ENCODE measurements at regions not wholly inside any gene's neighbourhood (a gene's known extent, or its start where the extent isn't known, plus 50 kb on each side); places are given as distances from the start of the nearest gene placed in this dataset.
"Not testable (repeated sequence)": the region's sequence is repeated elsewhere in the genome, so short reads cannot be mapped to it uniquely, and the experiment has no call there.

DNA sequence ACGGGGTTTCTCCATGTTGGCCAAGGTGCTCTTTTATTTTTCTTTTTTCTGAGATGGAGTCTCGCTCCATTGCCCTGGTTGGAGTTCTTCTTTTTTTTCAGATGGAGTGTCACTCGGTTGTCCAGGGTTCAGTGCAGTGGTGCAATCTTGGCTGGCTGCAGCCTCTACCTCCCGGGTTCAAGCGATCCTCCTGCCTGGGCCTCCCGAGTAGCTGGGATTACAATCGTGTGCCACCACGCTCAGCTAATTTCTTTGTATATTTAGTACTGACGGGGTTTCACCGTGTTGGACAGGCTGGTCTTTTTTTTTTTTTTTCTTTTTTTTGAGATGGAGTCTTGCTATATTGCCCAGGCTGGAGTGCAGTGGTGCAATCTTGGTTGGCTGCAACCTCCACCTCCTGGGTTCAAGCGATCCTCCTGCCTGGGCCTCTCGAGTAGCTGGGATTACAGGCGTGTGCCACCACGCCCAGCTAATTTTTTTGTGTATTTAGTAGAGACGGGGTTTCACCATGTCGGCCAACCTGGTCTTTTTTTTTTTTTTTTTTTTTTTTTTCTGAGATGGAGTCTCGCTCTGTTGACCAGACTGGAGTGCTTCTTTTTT lies 2810.1 kb downstream of the RPIA start:
- TF ChIP-seq, protein P1, sequence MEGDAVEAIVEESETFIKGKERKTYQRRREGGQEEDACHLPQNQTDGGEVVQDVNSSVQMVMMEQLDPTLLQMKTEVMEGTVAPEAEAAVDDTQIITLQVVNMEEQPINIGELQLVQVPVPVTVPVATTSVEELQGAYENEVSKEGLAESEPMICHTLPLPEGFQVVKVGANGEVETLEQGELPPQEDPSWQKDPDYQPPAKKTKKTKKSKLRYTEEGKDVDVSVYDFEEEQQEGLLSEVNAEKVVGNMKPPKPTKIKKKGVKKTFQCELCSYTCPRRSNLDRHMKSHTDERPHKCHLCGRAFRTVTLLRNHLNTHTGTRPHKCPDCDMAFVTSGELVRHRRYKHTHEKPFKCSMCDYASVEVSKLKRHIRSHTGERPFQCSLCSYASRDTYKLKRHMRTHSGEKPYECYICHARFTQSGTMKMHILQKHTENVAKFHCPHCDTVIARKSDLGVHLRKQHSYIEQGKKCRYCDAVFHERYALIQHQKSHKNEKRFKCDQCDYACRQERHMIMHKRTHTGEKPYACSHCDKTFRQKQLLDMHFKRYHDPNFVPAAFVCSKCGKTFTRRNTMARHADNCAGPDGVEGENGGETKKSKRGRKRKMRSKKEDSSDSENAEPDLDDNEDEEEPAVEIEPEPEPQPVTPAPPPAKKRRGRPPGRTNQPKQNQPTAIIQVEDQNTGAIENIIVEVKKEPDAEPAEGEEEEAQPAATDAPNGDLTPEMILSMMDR (optimal IDR thresholded peaks at IDR 0.05 in 1 of 3, IDR thresholded peaks at IDR 0.05 in 1 of 3, conservative IDR thresholded peaks at IDR 0.05 in 1 of 3; ENCODE audit: extremely low read depth in 1 of 3, insufficient read depth in 2 of 3, low read length in 3 of 3): not testable (repeated sequence)
- not testable (repeated sequence) for TF ChIP-seq EZH2 (IDR thresholded peaks at IDR 0.05; ENCODE audit: low read length)
